Stomach smooth muscle (tissue), 2 donors: ENCODE measurements at regions not wholly inside any gene's neighbourhood (a gene's known extent, or its start where the extent isn't known, plus 50 kb on each side); places are given as distances from the start of the nearest gene placed in this dataset.

Experiments used
- H3K27ac ChIP-seq: one replicate; pipeline ENCODE4 v1.7.0; 2013; ENCODE audit warnings: mild to moderate bottlenecking, low read length, inconsistent platforms
- H3K27me3 ChIP-seq, 2 donors: one replicate each; pipeline ENCODE4 v1.7.0; 2013; ENCODE audit warnings: low read length in 2 of 2; ENCODE audit not compliant: insufficient read depth in 2 of 2, control insufficient read depth in 1 of 2
- H3K36me3 ChIP-seq, 2 donors: one replicate each; pipeline ENCODE4 v1.7.0; 2013; ENCODE audit warnings: low read length in 2 of 2; ENCODE audit not compliant: control insufficient read depth in 2 of 2, insufficient read depth in 2 of 2
- H3K4me1 ChIP-seq: one replicate; pipeline ENCODE4 v1.7.0; 2013; ENCODE audit warnings: low read length; ENCODE audit not compliant: control insufficient read depth, insufficient read depth
- H3K4me3 ChIP-seq, 2 donors: one replicate each; pipeline ENCODE4 v1.7.0; 2013; ENCODE audit warnings: low read length in 2 of 2
- H3K9ac ChIP-seq, 2 donors: one replicate each; pipeline ENCODE4 v1.7.0; 2013; ENCODE audit warnings: low read length in 2 of 2, mild to moderate bottlenecking in 1 of 2
- H3K9me3 ChIP-seq, 2 donors: one replicate each; pipeline ENCODE4 v1.7.0; 2013; ENCODE audit warnings: low read length in 2 of 2; ENCODE audit not compliant: control insufficient read depth in 2 of 2
- donor health status: healthy.
- donor health status: Pancreatic carcinoma.

GRCh38 chr1:98088381-98088780 is 167.5 kb upstream of the DPYD start:
- H3K9me3 ChIP-seq, result no peaks in the 10 kb centered on the region
- no peaks in the 10 kb centered on the region for H3K27me3 ChIP-seq
- no peak overlapping the region for H3K9ac ChIP-seq
- no peak overlapping the region for H3K4me3 ChIP-seq
- H3K27ac ChIP-seq, result no peak overlapping the region
- no peaks in the 10 kb centered on the region for H3K36me3 ChIP-seq
- H3K4me1 ChIP-seq, result no peaks in the 10 kb centered on the region

DNA sequence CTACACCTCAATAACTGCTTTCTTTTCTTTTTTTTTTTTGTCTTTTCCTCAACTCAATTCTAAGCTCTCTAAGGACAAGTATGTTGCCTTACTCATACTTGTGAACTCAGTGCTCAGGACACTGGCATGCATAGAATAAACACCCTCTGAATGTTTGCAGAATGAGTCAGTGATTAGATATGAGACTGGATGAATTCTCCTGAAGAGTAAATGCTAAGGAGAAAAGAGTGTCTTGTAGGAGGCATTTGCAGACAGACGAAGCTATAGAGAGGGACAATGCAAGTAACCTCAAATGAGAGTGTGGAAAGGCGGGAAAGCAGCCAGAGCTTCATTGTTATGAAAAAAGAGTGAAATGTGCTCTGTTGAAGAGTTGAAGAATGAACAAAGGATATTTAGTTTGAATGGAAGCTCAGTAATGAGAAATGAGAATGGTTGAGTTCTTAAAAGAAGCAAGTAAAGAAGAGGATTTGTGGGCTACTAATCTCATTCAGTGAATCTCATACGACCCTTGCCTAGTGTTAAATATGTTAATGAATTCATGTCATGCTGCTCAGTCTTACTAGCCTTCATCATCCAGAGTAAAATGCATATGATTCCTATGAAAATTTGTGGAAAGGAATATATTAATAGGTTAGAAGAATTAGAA is 166.1 kb upstream of the DPYD start:
- H3K9ac ChIP-seq, result no peak overlapping the region
- no peaks in the 10 kb centered on the region for H3K4me1 ChIP-seq
- no peaks in the 10 kb centered on the region for H3K36me3 ChIP-seq
- no peak overlapping the region for H3K27ac ChIP-seq
- no peaks in the 10 kb centered on the region for H3K9me3 ChIP-seq
- H3K4me3 ChIP-seq, result no peak overlapping the region
- no peaks in the 10 kb centered on the region for H3K27me3 ChIP-seq

GRCh38 chr1:98086156-98086555 is 165.3 kb upstream of the DPYD start:
- no peaks in the 10 kb centered on the region for H3K4me1 ChIP-seq
- H3K4me3 ChIP-seq, result no peak overlapping the region
- no peaks in the 10 kb centered on the region for H3K9me3 ChIP-seq
- no peaks in the 10 kb centered on the region for H3K36me3 ChIP-seq
- no peak overlapping the region for H3K9ac ChIP-seq
- no peak overlapping the region for H3K27ac ChIP-seq
- no peaks in the 10 kb centered on the region for H3K27me3 ChIP-seq

GRCh38 chr1:98084188-98084587 is 163.4 kb upstream of the DPYD start:
- H3K4me3 ChIP-seq, result no peak overlapping the region
- H3K9ac ChIP-seq, result no peak overlapping the region
- no peaks in the 10 kb centered on the region for H3K27me3 ChIP-seq
- H3K36me3 ChIP-seq, result no peaks in the 10 kb centered on the region
- no peak overlapping the region for H3K27ac ChIP-seq
- H3K9me3 ChIP-seq, result no peaks in the 10 kb centered on the region
- no peaks in the 10 kb centered on the region for H3K4me1 ChIP-seq

- Histone ChIP-seq H3K4me1 (no peaks in the 10 kb centered on the region), H3K4me3 (no peak overlapping the region), H3K36me3 (no peaks in the 10 kb centered on the region), H3K9me3 (no peaks in the 10 kb centered on the region), H3K27ac (no peak overlapping the region), H3K27me3 (no peaks in the 10 kb centered on the region), H3K9ac (no peak overlapping the region)
These were observed 161.1 kb upstream of the DPYD start for GRCh38 chr1:98081944-98082343.

- H3K27ac ChIP-seq, result no peak overlapping the region
- no peaks in the 10 kb centered on the region for H3K9me3 ChIP-seq
- H3K4me1 ChIP-seq, result no peaks in the 10 kb centered on the region
- no peaks in the 10 kb centered on the region for H3K27me3 ChIP-seq
- H3K4me3 ChIP-seq, result no peak overlapping the region
- H3K36me3 ChIP-seq, result no peaks in the 10 kb centered on the region
- H3K9ac ChIP-seq, result no peak overlapping the region
These were observed 157.8 kb upstream of the DPYD start for GRCh38 chr1:98078596-98078995.

GRCh38 chr1:98077691-98078090 is 156.9 kb upstream of the DPYD start:
- Histone ChIP-seq H3K4me3 (no peak overlapping the region), H3K4me1 (no peaks in the 10 kb centered on the region), H3K27me3 (no peaks in the 10 kb centered on the region), H3K9me3 (no peaks in the 10 kb centered on the region), H3K27ac (no peak overlapping the region), H3K36me3 (no peaks in the 10 kb centered on the region), H3K9ac (no peak overlapping the region)

GRCh38 chr1:98075626-98076025 is 154.8 kb upstream of the DPYD start:
- Histone ChIP-seq H3K4me1 (no peaks in the 10 kb centered on the region), H3K27me3 (no peaks in the 10 kb centered on the region), H3K27ac (no peak overlapping the region), H3K4me3 (no peak overlapping the region), H3K36me3 (no peaks in the 10 kb centered on the region), H3K9me3 (no peaks in the 10 kb centered on the region), H3K9ac (no peak overlapping the region)

GRCh38 chr1:98073823-98074222 is 153.0 kb upstream of the DPYD start:
- H3K9me3 ChIP-seq, result no peaks in the 10 kb centered on the region
- no peak overlapping the region for H3K27ac ChIP-seq
- H3K27me3 ChIP-seq, result no peaks in the 10 kb centered on the region
- H3K4me3 ChIP-seq, result no peak overlapping the region
- H3K9ac ChIP-seq, result no peak overlapping the region
- H3K4me1 ChIP-seq, result no peaks in the 10 kb centered on the region
- no peaks in the 10 kb centered on the region for H3K36me3 ChIP-seq

DNA sequence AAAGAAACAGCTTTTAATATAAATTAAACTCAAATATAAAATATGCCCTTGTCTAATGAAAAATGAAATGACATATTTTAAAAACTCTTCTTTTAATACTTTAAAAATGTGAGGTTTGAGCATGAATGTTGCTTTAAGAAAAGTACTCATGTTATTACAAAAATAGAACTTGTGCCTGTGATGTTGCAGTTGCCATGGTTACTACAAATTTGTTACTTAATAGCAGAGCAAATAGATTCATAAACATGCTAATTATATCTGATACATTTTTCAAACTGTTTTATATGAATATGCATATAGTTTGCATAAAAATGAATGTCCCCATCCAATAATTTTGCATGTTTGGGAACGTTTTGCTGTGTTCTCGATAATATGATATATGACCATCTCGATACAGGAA is 152.3 kb upstream of the DPYD start:
- Histone ChIP-seq H3K4me1 (no peaks in the 10 kb centered on the region), H3K27me3 (no peaks in the 10 kb centered on the region)

DNA sequence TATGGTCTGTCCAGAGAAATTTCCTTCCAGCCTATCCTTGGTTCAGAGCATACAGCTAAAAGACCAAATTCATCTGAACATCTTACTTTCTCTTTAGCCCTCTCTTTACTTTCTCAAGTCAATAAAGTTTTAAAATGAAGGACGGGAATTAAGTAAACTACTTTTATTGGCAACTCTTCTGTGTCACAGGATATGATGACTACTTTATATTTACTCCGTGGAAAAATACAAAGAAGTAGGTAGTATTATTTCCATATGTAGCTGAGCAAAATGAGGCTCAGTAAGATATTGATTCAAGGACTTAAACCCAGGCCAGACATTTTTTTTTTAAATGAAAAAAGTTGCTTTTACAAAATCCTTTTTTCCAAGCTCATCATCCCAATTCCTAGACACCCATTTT is 151.2 kb upstream of the DPYD start:
- no peaks in the 10 kb centered on the region for H3K9me3 ChIP-seq
- H3K9ac ChIP-seq, result no peak overlapping the region
- H3K36me3 ChIP-seq, result no peaks in the 10 kb centered on the region
- no peak overlapping the region for H3K27ac ChIP-seq
- no peak overlapping the region for H3K4me3 ChIP-seq
- H3K27me3 ChIP-seq, result no peaks in the 10 kb centered on the region
- no peaks in the 10 kb centered on the region for H3K4me1 ChIP-seq

More for the DNA sequence above, 152.3 kb upstream of the DPYD start:
- Histone ChIP-seq H3K4me3 (no peak overlapping the region), H3K9ac (no peak overlapping the region), H3K36me3 (no peaks in the 10 kb centered on the region), H3K9me3 (no peaks in the 10 kb centered on the region), H3K27ac (no peak overlapping the region)
